ENCODE measurements at regions not wholly inside any gene's neighbourhood (a gene's known extent, or its start where the extent isn't known, plus 50 kb on each side); places are given as distances from the start of the nearest gene placed in this dataset.

DNA sequence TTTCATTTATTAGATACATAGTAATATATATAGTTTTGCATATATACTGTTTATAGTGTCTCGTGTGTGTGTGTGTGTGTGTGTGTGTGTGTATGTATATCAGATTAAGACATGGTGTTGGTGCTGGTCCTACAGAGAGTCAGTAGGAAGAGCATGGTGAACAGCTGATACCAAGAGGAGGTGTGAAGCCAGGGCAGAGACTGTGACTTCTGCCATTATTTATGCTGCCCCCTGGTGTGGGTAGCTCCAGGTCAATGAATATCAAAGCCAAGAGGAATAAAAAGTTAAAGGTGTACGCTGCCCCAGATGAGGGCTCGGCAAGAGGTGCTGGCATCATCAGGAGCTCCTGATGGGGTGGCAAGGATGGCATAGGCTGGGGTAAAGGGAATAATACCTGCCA lies 299.5 kb upstream of the RASGRP1 start:
- no peak for DNase-seq

DNA sequence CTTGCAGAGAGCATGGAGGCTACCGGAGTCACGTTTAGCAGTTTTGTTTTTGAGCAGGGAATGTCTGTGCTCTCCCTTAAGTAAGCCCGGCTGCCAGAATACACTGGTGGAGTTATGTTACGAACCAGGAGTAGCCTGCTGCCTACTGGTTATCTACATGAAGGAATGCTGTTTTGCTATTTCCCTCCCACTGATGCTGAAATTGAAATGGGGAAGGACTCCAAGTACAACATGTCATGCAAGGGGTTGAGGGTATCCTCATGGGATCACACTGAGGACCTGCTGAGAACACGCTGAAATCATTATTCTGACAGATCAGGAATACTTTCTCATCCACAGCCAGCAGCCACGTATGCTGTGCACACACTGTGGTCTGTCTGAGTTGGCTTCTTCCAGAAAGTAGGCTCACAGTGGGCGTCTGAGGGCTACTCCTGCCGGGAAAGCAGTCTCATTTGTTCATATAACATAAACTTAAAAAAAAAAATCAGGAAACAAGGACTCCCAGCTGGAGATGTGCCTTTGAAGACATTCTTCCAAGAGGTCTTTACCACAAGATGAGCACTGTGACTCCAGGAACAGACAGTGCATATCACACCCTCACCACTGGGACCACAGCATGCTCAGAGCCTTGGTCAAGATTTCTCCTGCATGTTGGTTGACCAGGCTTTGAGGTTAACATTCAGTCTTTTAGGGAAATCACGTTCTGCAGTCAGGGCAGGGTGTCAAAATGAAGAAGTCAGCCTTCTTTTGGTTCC lies 300.4 kb upstream of the RASGRP1 start:
- DNase-seq: no peak

DNA sequence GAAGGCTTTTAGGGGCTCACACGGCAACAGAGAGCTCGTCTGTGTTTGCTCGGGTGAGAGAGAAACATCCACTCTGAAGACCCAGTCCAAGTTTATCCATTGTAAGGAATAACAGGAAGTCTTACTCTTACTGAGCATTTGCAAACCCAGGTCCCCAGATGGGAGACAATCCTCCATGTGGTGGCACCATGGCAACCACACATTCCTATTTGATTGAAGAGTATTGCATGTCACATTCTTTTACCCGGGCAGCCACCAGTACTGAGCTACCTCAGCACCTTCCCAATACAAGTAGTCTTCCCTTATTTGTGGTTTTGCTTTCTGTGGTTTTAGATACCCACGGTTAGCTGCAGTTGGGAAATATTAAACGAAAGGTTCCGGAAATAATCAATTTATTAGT lies 302.9 kb upstream of the RASGRP1 start:
- no peak for DNase-seq

DNA sequence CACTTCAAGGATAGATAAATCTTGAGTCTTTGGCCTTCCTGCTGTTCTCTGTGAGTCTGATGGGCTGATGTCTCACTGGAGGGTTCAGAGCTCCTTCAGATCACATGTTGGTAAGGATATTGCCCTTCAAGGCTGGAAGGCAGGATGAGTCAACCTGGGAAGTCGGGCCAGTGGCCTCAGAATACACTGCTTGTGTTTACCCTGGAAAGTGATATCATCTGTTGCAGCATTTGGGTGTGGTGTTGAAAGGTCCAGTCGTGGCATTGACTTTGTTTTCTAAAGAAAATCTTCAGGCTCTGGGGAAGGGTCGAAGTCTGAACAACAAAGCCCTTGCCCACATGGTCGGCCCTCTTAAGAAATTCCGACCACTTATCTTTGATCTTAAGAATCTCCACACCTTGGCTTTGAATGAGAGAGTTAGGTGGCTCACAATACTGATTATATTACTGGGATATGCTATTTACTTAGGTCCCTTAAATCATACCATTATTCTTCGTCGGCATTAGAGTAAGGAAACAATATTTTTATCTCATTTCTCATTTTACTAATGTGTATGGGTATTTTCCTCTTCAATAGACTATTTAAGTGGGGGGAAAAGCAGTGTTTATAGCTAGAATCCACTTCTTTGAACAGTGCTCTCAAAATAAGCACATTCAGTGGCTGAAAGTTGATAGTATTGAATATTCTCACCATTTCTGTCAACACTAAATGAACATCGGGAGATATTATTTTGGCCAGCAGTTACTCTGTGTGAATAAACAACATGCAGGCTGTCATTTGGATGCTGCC lies 303.9 kb upstream of the RASGRP1 start:
- DNase-seq: no peak

DNA sequence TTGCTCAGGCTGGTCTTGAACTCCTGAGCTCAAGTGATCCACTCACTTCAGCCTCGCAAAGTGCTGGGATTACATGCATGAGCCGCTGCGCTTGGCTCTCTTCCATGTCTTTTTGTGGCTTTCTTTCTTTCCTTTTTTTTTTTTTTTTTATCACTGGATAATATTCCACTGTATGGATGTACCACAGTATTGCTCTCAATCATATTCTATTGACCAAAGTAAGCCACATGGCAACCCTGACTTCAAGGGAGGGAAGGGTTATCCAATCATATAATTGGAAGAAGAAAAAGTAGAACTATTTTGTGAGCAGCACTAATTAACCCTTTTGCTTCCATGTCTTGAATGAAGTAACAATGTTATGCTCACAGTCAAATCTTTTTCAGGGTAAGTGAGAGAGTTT lies 307.0 kb upstream of the RASGRP1 start:
- DNase-seq: no peak

DNA sequence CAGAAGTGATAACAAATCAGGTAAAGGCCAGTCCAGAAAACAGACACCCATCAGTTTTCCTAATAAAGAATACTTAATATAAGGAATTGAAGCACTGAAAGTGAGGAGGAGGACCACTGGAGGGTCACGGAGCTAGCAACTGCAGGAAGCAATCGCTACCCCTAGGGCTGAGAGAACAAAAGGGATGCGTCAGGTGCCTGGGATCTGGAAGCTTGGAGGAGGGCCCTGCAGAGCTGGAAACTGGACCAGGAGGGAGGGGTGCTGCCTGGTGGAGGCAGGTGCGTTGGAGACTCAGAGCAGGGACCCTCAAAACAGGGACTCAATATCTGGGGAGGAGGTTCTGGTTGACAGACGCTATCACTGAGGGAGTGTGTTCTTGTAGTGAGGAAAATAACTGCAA lies 308.1 kb upstream of the RASGRP1 start:
- no peak for DNase-seq

DNA sequence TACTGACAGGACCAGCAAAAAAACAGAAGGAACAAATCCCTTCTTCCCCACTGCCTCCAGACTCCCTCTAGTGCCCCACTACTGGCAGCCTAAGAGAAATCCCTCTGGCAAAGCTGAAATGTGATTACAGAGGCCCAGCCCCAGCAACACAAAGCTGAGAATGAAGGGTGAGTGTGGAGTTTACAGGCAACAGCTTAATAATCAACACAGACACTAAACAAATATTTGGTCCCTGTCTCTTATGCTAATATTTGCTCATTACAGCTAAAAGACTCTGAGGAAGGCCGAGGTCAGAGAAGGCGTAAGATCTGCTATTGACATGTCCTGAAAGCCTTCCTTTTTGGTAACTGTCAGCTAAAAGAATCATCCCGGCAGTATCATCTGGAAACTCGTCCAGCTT lies 308.5 kb upstream of the RASGRP1 start:
- DNase-seq: no peak

DNA sequence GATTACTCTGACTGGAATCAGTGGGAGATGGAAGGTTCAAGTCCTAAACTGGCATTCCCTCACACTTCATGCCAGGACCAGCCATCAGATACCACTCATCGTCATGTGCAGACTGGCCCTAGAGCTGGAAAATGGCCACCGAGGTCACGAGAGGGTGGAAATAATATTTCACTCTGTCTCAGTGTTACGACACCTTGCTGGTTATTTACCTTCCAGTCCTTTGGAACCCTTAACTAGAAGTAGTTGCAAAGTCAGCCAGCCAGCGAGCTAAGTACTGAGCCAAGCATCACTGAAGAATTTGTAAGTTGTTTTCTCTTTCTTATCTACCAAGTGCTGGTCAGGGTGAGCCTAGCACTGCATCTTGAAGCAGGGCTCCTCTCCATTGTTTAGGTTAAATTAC lies 309.9 kb upstream of the RASGRP1 start:
- DNase-seq: no peak

DNA sequence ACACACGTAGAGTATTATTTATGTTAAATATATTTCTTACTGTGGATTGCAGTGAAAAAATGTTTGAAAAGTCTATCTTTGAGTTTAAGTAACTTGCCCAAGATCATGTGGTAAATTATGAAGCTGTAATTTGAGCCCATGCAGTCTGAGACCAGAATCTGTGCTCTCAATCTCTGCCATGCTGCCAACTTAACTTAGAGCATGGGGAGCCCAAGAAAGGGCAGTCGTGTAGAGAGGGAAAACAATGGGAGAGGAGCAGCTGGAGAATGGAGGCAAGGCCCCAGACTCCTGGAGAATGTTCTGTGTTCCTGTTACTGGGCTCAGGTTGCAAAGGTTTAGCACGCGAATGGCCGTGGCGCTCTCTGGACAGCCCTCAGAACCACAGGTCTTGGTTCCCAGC lies 311.6 kb upstream of the RASGRP1 start:
- DNase-seq: no peak

DNA sequence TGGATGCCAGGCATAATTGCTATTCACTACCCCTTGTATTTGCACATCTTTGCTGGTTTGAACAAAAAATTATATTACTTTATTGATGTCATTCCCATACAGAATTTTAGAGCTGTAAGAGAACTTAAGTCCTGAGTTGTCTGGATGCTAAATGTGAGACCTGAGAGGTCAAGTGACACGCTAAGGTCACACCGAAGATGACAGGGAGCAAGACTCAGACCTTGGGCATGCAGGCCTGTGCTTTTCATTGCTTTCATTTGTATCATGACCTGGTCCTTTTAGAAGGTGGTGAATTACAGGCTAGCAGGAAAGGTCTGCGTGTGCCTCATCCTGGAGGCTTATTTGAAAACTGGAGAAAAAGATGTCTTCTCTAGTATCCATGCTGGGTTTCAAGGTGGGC lies 312.0 kb upstream of the RASGRP1 start:
- no peak for DNase-seq

DNA sequence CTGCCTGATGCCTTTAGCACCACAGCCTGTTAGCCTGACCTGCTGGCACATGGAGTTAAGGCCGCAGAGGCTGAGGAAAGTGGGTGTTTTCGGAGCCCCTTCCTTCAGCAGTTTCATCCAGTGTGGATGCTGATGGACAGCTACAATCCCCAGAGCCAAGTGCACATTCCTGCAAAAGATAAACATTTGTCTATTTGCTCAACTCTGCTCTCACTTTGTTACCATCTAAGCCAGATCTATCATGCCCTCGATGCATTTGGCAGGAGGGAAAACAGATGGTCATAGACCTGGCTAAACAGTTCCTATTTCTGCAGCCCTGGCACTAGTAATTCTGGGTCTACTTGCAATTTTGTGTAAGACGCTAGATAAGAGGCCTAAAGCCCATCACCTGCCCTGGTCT lies 312.9 kb upstream of the RASGRP1 start:
- no peak for DNase-seq

DNA sequence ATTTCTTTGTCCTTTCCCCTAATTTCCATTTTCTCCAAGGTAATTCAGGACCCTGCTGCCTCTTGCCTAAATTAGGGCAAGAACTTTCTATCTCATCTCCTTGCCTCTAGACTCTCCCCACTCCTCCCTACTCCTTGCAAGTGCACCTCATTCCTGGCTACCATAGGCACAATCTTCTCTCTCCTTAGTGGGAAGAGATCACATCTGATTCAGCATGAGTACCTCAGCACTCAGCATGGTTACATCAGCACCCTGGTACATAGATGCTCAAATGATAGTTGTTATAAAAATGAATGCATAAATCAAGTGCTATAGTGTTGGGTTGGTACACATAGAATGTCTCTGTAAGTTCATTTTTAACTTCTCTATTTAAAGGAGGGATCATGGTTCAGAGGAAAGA lies 313.4 kb upstream of the RASGRP1 start:
- DNase-seq: no peak

DNA sequence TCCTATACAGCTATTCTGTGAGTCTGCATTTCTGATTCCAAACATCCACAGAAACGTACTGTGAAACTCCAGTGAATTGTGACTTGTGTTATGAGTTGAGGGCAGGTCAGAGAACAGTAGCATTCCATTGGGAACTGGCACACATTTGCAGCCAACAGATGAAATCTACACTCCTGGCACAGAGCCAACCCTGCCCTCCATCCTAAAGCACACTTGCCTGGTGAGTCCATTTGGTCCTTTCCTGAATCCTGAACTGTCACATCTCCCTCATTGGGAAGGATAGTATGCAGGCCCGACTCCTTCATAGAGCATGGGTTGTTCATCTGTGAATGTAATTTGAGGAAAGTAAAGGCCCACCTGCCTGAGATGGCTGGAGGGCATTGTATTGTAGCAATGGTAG lies 314.3 kb upstream of the RASGRP1 start:
- no peak for DNase-seq

DNA sequence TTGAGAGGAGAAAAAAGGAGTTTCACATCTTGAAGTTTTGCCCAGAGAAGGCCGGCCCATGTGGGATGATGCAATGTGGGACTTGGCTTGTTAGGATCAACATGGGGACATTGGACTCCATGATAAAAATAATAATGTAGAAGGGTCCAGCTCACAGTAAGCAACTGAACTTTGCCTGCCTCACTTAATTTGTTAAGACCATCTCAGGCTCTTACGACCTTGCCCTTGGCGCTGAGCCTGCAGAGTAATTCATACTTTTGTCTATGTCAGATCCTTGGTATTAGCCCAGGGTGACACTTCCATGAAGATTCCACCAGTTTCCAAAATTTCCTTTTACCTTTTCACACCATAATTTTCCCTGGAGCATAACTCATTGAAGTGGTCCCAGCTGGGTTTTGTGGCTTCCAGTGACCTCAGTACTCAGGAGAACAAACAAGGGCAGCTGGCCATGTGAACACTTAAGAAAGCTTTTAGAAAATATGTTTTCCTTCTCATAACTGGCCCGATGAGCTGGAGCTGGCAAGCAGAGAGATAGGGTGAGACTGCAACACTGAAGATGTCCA lies 315.4 kb upstream of the RASGRP1 start:
- no peak for DNase-seq

DNA sequence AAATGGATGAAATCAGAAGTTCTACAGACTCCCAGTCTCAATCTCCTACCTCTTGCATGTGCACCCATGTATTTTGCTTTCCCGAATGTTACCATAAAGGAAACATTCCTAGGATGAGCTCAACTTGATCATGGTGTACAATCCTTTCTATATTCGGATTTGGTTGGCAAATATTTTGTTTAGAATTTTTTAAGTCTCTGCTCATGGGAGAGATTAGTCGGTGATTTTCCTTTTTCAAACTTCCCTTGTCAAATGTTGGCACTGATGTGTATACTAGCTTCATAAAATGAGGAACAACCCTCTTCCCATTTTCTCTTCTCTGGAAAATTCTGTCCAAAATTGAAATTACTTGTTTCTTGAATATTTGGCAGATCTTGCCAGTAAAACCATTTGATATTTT lies 317.6 kb upstream of the RASGRP1 start:
- no peak for DNase-seq

DNA sequence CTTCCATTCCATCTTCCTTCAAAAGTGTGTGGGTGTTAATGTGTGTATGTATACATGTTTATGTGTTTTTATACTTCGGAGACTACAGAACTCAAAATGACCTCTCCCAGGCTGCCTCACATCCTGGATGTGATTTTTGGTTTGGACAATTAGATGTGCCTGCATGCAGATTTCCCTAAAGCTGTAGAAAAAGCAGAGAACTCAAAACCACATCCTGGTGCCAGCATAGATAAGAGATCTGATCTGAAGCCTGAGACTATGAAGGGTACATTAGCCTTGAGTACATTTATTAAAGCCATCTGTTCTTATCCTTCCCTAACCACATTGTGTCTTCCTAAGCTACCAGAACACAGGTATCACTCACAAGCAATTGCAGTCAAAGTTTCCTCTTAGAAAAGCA lies 319.4 kb upstream of the RASGRP1 start:
- DNase-seq: no peak

DNA sequence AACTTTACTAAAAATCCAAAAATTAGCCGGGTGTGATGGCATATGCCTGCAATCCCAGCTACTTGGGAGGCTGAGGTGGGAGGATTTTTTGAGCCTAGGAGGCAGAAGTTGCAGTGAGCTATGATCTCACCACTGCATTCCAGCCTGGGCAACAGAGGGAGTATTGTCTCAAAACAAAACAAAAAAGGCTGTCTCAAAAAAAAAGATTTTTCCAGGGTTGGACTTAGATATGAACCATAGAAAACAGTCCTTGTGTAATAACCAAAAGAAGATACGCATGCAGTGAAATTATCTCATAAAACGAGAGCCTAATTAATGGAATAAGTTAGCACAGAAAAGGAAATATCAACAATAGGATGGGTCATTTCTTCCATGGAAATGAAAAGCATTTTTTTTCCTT lies 320.4 kb upstream of the RASGRP1 start:
- DNase-seq: no peak

DNA sequence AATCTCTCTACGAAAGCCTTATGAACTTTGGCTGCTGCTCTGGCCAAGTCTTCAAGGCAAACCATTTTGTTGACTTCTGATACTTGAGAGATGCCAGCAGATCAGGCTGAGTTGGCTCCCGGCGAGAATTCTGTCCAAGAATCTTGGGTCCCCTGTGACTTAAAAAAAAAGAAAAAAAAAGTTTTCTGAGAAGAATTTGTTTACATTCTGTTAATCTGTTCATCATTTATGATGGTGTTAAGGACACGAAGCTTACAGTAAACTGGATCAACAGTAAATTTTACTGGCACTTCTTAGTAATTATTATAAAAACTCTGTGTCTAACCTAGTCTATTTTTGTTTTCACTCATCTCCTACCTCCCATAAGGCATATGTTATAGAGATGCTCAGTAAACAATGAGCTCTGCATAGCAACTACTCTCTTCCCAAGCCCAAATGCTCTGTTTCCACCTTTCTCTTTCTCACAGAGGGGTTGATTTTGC lies 320.9 kb upstream of the RASGRP1 start:
- no peak for DNase-seq

DNA sequence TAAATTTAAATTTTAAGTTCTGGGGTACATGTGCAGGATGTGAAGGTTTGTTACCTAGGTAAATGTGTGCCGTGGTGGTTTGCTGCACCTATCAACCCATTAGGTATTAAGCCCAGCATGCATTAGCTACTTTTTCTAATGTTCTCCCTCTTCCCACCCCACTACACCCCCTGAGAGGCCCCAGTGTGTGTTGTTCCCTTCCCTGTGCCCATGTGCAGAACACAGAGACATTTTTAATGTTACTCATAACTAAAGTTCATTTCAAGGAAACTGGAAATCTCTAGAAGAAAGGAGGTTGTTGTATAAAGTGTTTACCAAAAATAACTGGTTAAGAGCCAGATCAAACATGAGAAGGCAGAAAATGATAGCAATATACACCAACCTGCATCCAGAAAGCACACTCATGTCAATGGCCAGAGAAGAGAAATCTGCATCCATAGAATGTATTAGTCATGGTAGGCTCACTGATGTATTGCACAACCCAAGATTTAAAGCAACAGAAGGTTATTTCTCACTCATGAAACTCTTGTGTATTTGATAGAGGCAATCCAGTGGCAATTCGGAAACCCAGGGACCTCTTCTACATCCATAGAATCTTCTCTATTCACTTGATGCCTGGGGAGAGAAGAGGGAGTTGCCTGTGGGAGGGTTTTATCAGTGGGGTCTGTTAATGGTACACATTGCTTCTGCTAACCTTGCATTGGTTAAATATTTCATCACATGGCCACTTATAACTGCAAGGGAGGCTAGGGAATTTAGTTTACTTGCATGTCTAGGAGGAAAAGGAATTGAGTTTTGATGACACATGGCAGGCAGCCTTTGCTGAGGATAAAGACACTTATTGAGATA lies 321.9 kb upstream of the RASGRP1 start:
- DNase-seq: no peak

DNA sequence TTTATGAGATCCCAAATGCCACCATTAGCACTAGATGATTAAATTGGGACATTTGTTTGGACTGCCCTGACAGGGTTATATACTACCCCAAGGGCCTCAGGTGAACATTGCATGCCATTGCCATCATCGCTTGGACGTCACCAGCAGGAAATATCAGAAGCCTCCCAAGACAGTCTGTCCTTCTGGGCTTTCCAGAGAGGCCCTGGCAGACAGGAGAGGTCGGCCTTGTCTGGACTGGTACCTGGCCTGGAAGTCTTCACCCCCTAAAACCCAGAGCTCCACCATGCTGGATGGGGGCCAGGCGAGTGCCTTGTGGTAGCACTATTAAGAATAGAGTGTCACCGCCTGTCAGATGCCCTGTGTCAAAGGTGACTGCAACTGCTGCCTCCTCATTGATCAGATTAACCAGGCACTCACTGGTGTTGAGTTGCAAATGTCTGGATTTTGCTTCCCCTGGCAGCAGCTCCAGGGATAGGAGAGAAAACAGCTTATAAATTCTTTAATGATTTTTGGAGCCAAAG lies 324.1 kb upstream of the RASGRP1 start:
- DNase-seq: no peak

DNA sequence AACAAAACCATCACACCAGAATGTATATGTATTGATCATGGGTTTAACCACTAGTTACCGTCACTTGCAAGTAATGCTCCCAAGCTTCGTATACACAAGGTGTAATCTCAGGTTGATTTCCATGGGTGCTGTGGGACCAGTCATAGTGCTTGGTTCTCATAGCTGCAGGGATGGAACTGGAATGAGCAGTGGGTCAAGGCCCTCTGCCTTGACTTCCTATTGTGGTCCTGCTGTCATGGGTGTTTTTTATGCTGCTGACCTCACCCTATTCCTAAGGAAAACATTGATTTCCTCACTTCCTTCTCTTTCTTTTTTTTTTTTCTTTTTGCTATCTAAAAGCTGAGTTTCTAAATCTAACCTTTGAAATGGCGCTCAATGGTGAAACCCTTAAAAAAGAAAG lies 325.6 kb upstream of the RASGRP1 start:
- no peak for DNase-seq

DNA sequence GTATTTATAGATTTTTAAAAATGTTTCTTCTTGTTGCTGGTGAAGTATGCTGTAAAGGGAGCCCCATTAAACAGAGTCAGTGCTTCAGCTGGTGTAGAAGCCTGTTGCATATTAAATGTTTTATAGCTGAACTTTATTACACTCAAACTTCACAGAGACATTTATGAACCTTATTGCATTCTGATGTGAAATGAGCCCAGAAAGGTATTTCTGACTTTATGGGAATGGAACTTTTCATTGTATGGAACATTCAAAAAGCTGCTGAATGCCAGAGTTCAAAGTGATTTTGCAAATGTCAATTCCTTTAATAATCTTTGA lies 329.3 kb upstream of the RASGRP1 start:
- DNase-seq: no peak

DNA sequence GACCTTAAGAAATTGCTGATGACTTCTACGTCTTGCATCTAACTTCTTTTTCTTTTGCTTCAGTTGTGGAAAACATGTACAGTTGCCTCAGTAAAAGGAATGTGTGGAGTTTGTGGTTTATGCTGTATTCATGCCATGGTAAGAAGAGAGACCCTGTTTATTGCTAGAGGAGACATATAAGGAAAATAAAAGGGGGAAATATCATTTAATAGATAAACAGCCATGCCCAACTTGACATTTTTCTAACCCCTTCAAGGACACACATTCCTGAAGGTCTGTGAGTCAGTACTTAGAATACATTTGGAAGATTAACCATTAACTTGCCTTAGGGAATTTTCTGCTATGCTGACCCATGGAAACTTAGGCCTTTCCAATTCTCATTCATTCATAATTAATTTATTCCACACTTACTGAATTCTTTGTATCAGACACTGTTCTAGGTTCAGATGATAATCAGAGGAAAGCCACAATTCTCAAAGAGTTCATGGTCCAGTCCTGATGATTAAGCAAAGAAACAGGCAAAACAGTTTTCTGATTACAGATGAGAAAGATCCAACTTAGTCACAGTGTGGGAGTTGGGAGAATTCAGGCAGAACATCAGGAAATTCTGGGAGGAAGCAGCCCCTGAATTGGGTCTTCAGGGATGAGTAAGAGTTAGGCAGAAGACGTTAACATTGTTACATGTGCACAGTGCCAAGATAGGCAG lies 329.8 kb upstream of the RASGRP1 start:
- DNase-seq: no peak

Data from stimulated activated CD4-positive, alpha-beta T cell treated with anti-CD3 and anti-CD28 coated beads, Interleukin-1b, Interleukin-23, amount 100 ng/mL, for 48 hours (primary cell).